ENCODE measurements at regions not wholly inside any gene's neighbourhood (a gene's known extent, or its start where the extent isn't known, plus 50 kb on each side); places are given as distances from the start of the nearest gene placed in this dataset.
"Not testable (repeated sequence)": the region's sequence is repeated elsewhere in the genome, so short reads cannot be mapped to it uniquely, and the experiment has no call there.

DNA sequence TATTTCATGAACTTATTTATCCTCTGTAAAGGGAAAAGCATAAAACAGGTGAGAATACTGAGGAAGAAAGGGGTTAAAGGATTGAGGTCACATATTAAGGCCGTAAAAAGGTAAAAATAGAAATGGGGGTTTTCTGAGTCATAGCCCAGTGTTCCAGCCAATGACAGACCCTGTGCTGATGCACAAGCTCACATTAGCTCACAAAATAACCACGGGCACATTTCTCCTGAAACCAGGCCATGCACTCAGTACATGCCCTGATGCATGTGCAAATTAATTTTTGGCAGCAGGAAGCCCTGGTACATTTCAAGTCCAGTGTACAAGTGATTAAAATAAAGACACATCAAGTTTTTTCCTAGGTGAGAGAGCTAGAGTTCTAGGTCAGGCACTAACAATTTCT lies 194.4 kb downstream of the TMEM200A start:
- POLR2A ChIA-PET = no interaction called here
- DNase-seq (ENCODE audit: low read depth, low spot score) = no peak
- in situ Hi-C loops (cut with HindIII; ENCODE audit: low pct_unique_long_range_greater_than_20kb, low sequenced_read_pairs) = no loop called here

DNA sequence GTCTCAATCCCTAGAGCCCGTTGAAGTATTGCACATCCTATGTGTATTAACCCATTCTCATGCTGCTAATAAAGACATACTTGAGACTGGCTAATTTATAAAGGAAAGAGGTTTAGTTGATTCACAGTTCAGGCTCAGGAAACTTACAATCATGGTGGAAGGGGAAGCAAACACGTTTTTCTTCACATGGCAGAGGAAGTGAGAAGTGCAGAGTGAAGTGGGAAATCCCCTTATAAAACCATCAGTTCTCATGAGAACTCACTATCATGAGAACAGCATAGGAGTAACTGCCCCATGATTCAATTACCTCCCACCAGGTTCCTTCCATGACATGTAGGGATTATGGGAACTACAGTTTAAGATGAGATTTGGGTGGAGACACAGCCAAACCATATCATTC lies 195.3 kb downstream of the TMEM200A start:
- ATAC-seq; in situ Hi-C loops (cut with HindIII; ENCODE audit: low pct_unique_long_range_greater_than_20kb, low sequenced_read_pairs); BruUV-seq (replicated peaks); POLR2A ChIA-PET; DNase-seq (ENCODE audit: low read depth, low spot score); H3K9me3 ChIP-seq (ENCODE audit: control insufficient read depth, insufficient read depth, low read depth, low read length); H3K27ac ChIP-seq (ENCODE audit: low read length); intact Hi-C loops (cut with micrococcal nuclease; ENCODE audit: unreplicated experiment); H3K4me1 ChIP-seq (ENCODE audit: control insufficient read depth, insufficient read depth, low read length); H3K4me3 ChIP-seq (ENCODE audit: low read depth in 2 of 2, low read length in 2 of 2); H3K36me3 ChIP-seq (ENCODE audit: control insufficient read depth, insufficient read depth, low read length); H3K27me3 ChIP-seq (ENCODE audit: control insufficient read depth, insufficient read depth, low read length); CTCF ChIA-PET: not testable (repeated sequence)

More for the DNA sequence above, 194.4 kb downstream of the TMEM200A start:
- intact Hi-C loops (cut with micrococcal nuclease; ENCODE audit: unreplicated experiment) = no loop called here
- Histone ChIP-seq H3K36me3 (ENCODE audit: control insufficient read depth, insufficient read depth, low read length) (no peaks in the 10 kb centered on the region), H3K27ac (ENCODE audit: low read length) (no peak overlapping the region), H3K4me1 (ENCODE audit: control insufficient read depth, insufficient read depth, low read length) (no peaks in the 10 kb centered on the region), H3K27me3 (ENCODE audit: control insufficient read depth, insufficient read depth, low read length) (no peaks in the 10 kb centered on the region), H3K9me3 (ENCODE audit: control insufficient read depth, insufficient read depth, low read depth, low read length) (no peaks in the 10 kb centered on the region), H3K4me3 (ENCODE audit: low read depth in 2 of 2, low read length in 2 of 2) (no peak overlapping the region)
- BruUV-seq (replicated peaks) = no TSS peak
- TF ChIP-seq SIN3A (IDR thresholded peaks at IDR 0.05; ENCODE audit: borderline replicate concordance, insufficient read depth, low read depth, low read length) = no peak
- TF ChIP-seq POLR2AphosphoS5 (IDR thresholded peaks at IDR 0.05; ENCODE audit: low read depth, low read length) = no peak
- TF ChIP-seq, protein P1, sequence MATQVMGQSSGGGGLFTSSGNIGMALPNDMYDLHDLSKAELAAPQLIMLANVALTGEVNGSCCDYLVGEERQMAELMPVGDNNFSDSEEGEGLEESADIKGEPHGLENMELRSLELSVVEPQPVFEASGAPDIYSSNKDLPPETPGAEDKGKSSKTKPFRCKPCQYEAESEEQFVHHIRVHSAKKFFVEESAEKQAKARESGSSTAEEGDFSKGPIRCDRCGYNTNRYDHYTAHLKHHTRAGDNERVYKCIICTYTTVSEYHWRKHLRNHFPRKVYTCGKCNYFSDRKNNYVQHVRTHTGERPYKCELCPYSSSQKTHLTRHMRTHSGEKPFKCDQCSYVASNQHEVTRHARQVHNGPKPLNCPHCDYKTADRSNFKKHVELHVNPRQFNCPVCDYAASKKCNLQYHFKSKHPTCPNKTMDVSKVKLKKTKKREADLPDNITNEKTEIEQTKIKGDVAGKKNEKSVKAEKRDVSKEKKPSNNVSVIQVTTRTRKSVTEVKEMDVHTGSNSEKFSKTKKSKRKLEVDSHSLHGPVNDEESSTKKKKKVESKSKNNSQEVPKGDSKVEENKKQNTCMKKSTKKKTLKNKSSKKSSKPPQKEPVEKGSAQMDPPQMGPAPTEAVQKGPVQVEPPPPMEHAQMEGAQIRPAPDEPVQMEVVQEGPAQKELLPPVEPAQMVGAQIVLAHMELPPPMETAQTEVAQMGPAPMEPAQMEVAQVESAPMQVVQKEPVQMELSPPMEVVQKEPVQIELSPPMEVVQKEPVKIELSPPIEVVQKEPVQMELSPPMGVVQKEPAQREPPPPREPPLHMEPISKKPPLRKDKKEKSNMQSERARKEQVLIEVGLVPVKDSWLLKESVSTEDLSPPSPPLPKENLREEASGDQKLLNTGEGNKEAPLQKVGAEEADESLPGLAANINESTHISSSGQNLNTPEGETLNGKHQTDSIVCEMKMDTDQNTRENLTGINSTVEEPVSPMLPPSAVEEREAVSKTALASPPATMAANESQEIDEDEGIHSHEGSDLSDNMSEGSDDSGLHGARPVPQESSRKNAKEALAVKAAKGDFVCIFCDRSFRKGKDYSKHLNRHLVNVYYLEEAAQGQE (IDR thresholded peaks at IDR 0.05; ENCODE audit: insufficient read depth in 1 of 2, low read depth in 2 of 2, low read length in 1 of 2) = no peak
- TF ChIP-seq, protein P2, sequence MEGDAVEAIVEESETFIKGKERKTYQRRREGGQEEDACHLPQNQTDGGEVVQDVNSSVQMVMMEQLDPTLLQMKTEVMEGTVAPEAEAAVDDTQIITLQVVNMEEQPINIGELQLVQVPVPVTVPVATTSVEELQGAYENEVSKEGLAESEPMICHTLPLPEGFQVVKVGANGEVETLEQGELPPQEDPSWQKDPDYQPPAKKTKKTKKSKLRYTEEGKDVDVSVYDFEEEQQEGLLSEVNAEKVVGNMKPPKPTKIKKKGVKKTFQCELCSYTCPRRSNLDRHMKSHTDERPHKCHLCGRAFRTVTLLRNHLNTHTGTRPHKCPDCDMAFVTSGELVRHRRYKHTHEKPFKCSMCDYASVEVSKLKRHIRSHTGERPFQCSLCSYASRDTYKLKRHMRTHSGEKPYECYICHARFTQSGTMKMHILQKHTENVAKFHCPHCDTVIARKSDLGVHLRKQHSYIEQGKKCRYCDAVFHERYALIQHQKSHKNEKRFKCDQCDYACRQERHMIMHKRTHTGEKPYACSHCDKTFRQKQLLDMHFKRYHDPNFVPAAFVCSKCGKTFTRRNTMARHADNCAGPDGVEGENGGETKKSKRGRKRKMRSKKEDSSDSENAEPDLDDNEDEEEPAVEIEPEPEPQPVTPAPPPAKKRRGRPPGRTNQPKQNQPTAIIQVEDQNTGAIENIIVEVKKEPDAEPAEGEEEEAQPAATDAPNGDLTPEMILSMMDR (IDR thresholded peaks at IDR 0.05) = no peak
- no peak for TF ChIP-seq TCF7L2 (IDR thresholded peaks at IDR 0.05; ENCODE audit: low read depth, low read length)
- CTCF ChIA-PET = no interaction called here
- ATAC-seq = no peak

DNA sequence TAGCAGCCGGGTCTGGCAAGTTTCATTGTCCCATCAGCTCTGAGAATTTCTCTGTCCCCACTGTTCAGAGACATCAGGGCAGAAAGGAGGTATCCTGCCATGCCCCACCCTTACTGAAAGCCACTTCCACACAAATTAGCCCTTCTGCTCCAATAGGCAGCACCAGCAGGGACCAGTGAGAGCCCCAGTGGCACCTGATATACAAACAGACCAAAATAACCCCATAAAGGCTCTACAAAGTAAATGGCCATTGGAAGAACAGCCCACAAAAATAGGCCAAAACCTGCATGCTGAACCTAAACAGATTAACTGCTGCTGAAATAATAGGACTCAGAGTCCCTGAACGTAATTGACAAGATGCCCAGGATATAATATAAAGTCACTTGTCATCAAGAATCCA lies 199.9 kb downstream of the TMEM200A start:
- DNase-seq (ENCODE audit: low read depth, low spot score) = no peak
- Histone ChIP-seq H3K27me3 (ENCODE audit: control insufficient read depth, insufficient read depth, low read length) (no peaks in the 10 kb centered on the region), H3K4me3 (ENCODE audit: low read depth in 2 of 2, low read length in 2 of 2) (no peak overlapping the region), H3K27ac (ENCODE audit: low read length) (no peak overlapping the region), H3K4me1 (ENCODE audit: control insufficient read depth, insufficient read depth, low read length) (no peaks in the 10 kb centered on the region), H3K9me3 (ENCODE audit: control insufficient read depth, insufficient read depth, low read depth, low read length) (no peaks in the 10 kb centered on the region), H3K36me3 (ENCODE audit: control insufficient read depth, insufficient read depth, low read length) (no peaks in the 10 kb centered on the region)
- TF ChIP-seq POLR2AphosphoS5 (IDR thresholded peaks at IDR 0.05; ENCODE audit: low read depth, low read length) = no peak
- TF ChIP-seq SIN3A (IDR thresholded peaks at IDR 0.05; ENCODE audit: borderline replicate concordance, insufficient read depth, low read depth, low read length) = no peak
- no peak for TF ChIP-seq TCF7L2 (IDR thresholded peaks at IDR 0.05; ENCODE audit: low read depth, low read length)
- TF ChIP-seq, protein P1 (IDR thresholded peaks at IDR 0.05; ENCODE audit: insufficient read depth in 1 of 2, low read depth in 2 of 2, low read length in 1 of 2) = no peak
- TF ChIP-seq, protein P2 (IDR thresholded peaks at IDR 0.05) = no peak
- CTCF ChIA-PET = no interaction called here
- no peak for ATAC-seq
- in situ Hi-C loops (cut with HindIII; ENCODE audit: low pct_unique_long_range_greater_than_20kb, low sequenced_read_pairs) (no loop called here), intact Hi-C loops (cut with micrococcal nuclease; ENCODE audit: unreplicated experiment) (no loop called here)
- POLR2A ChIA-PET = no interaction called here
- no TSS peak for BruUV-seq (replicated peaks)
